Mucosa of descending colon (tissue), 3 donors: ENCODE measurements at regions not wholly inside any gene's neighbourhood (a gene's known extent, or its start where the extent isn't known, plus 50 kb on each side); places are given as distances from the start of the nearest gene placed in this dataset.

Experiments used
- ATAC-seq: fragments of 200-7000 bp; cut with Tn5 transposase; one replicate; pipeline ENCODE4 v1.9.1; 2020; ENCODE audit warnings: mild to moderate bottlenecking, moderate library complexity
- DNase-seq, 3 donors: peaks; one replicate each; pipeline ENCODE4 v3.0.0-alpha.2; 2020
- H3K36me3 ChIP-seq: fragments of 200-600 bp; one replicate; pipeline ENCODE4 v1.8.0; 2021; ENCODE audit warnings: low read depth, mild to moderate bottlenecking
- H3K4me1 ChIP-seq: fragments of 200-600 bp; one replicate; pipeline ENCODE4 v1.8.0; 2021; ENCODE audit warnings: low read depth, mild to moderate bottlenecking
- H3K4me3 ChIP-seq: fragments of 200-600 bp; one replicate; pipeline ENCODE4 v1.8.0; 2021; ENCODE audit warnings: mild to moderate bottlenecking
- H3K9me3 ChIP-seq: fragments of 200-600 bp; one replicate; pipeline ENCODE4 v1.8.0; 2021; ENCODE audit warnings: mild to moderate bottlenecking
- intact Hi-C, 2 donors: fragments of 100-400 bp; cut with DNase I in 1 of 2; cut with micrococcal nuclease in 1 of 2; formaldehyde crosslinking; loops; one replicate each; pipeline versions ENCODE4 v1.11.0 to v1.11.1; 2022; cut with DNase I, micrococcal nuclease
- TF ChIP-seq, protein P1 (sequence below): fragments of 200-600 bp; IDR thresholded peaks from one replicate; pipeline ENCODE4 v1.8.0; 2022; ENCODE audit warnings: antibody characterized with exemption, mild to moderate bottlenecking
- donor health status: DM: no; HTN: no; CAD: no; lungs with moderate emphysema.
- donor health status: DM: no; HTN: no; CAD: no.
- donor health status: DM: no; HTN: yes; CAD: no.

DNA sequence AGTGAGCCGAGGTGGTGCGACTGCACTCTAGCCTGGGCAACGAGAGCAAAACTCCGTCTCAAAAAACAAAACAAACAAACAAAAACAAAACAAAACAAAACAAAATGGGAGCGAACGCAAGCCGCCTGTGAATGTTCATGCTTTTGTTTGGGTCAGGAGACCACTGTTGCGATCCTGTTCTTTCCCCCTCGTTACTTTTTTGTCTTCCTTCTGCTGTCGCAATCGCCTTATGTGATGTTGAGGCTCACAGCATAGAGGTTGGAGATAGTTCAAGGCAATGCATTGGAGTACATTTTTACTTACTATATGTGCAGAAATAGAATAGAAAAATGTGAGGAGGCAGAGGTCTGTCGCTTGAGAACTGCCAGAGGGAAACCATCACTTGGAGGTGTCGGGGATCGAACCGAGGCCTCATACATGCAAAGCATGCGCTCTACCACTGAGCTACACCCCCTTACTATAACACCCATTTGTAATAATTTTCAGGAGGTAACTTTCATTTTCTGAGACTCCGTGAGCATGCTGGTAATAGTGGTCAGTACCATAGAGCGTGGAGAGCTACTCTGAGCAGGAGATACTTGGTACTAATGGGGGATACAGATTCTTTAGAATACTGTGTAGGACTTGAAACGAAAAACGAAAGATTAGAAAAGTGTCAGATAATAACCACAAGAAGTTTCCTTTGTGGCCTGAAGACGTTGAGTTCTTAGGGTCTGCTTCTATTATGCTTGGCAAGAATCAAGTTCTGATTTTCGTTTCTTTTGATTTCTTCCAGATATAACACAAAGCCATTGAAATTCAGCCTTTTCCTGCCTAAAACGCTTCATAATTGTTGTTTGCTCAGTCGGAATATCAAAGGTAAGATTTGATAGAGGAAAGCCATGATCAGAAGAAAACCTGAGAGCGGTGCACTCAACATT is 121.1 kb downstream of the TRIM27 start:
- DNase-seq, result no peak
- no peaks in the 10 kb centered on the region for H3K36me3 ChIP-seq
- H3K9me3 ChIP-seq, result no peaks in the 10 kb centered on the region
- H3K4me3 ChIP-seq, result no peak overlapping the region
- TF ChIP-seq, protein P1, sequence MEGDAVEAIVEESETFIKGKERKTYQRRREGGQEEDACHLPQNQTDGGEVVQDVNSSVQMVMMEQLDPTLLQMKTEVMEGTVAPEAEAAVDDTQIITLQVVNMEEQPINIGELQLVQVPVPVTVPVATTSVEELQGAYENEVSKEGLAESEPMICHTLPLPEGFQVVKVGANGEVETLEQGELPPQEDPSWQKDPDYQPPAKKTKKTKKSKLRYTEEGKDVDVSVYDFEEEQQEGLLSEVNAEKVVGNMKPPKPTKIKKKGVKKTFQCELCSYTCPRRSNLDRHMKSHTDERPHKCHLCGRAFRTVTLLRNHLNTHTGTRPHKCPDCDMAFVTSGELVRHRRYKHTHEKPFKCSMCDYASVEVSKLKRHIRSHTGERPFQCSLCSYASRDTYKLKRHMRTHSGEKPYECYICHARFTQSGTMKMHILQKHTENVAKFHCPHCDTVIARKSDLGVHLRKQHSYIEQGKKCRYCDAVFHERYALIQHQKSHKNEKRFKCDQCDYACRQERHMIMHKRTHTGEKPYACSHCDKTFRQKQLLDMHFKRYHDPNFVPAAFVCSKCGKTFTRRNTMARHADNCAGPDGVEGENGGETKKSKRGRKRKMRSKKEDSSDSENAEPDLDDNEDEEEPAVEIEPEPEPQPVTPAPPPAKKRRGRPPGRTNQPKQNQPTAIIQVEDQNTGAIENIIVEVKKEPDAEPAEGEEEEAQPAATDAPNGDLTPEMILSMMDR, result no peak
- no peaks in the 10 kb centered on the region for H3K4me1 ChIP-seq
- ATAC-seq, result no peak
- intact Hi-C loops, result no loop called here

DNA sequence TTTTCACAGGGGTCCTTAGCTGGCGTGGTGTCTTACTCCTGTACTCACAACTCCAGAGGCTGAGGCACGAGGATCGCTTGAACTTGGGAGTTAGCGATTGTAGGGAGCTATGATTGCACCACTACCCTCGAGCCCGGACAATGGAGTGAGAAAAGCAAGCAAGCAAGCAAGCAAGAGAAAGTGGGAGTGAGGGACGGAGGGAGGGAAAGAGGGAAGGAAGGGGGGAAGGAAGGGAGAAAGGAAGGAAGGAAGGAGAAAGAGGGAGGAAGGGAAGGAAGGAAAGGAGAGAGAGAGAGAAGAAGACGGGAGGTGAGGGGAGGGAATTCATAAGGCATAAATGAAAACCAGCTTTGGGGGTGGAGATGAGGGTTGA is 120.5 kb downstream of the TRIM27 start:
- intact Hi-C loops, result no loop called here
- TF ChIP-seq, protein P1, result no peak
- Histone ChIP-seq H3K9me3 (no peaks in the 10 kb centered on the region), H3K36me3 (no peaks in the 10 kb centered on the region), H3K4me3 (no peak overlapping the region), H3K4me1 (no peaks in the 10 kb centered on the region)
- DNase-seq (no peak), ATAC-seq (no peak)

DNA sequence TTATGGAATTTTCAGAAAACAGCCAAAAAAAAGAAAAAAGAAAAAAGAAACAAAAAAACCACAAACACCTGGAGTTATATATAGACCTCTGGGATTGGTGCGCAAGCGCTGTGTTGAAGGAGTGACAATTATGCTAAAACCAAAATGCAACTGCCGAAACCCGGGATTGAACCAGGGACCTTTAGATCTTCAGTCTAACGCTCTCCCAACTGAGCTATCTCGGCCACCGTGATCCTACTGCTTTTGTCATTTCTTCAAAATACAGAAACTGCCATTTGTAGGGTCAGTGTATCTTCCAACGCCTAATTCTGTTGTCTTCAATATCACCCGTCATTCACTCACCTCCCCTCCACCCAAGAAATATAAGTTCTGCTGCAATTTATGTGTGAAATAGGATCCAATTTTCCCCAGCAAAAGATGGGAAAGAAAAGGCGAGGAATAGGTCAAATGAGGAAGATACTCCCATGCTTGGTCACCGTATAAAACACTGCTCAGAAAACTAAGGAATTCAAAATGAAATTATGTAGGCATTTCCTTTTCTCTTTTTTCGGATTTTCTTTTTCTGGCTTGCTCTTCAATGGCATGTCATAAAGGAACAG is 116.0 kb downstream of the TRIM27 start:
- ATAC-seq (no peak), DNase-seq (no peak)
- TF ChIP-seq, protein P1, result no peak
- H3K9me3 ChIP-seq, result no peaks in the 10 kb centered on the region
- no peaks in the 10 kb centered on the region for H3K36me3 ChIP-seq
- no peak overlapping the region for H3K4me3 ChIP-seq
- no peaks in the 10 kb centered on the region for H3K4me1 ChIP-seq
- intact Hi-C loops, result no loop called here

DNA sequence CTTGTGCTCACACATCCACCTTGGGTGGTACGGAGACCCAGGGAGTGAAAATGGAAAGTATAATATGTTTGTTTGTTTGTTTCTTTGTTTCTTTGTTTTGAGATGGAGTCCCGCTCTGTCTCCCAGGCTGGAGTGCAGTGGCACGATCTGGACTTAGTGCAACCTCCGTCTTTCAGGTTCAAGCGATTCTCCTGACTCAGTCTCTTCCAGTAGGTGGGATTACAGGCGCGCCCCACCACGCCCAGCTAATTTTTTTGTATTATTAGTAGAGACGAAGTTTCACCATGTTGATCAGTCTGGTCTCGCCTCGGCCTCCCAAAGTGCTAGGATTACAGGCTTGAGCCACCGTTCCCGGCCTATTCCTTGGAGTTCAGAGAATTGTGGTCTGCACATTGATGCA is 115.4 kb downstream of the TRIM27 start:
- DNase-seq (no peak), ATAC-seq (no peak)
- no peak overlapping the region for H3K4me3 ChIP-seq
- intact Hi-C loops, result no loop called here
- H3K9me3 ChIP-seq, result no peaks in the 10 kb centered on the region
- no peaks in the 10 kb centered on the region for H3K4me1 ChIP-seq
- TF ChIP-seq, protein P1, result no peak
- H3K36me3 ChIP-seq, result no peaks in the 10 kb centered on the region

DNA sequence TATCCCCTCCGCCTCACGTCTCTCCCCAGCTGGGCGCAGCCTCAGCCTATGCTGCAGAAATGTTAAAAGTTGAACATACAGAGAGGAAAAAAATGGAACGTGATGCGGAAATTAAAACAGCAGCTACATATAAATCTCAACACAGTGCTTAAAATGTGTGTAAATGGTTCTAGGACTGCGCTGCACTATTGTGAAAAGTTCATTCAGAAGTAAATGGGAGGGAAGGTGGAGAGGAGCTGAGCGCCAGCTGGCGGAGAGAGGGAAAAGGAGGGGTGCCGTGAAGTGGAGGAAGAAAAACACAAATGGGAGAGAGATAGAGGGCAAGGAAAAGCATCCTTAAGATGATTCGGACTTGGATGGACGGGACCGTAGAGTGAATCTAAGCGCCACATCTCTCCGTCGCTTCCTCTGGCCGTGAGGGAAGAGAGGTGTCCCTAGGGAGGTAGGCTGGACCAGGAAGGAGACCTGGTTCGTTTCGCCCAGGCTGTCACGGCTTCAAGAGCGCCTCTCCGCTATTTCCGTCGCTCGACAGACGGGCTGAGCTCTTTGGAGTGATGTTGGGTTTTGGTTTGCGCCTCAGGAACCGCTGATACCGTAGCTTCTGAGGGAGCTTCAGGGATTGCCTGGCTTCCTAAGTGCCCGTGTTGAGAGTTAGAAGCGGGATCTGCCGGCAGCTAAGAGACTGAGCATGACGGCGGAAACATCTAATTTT is 113.7 kb downstream of the TRIM27 start:
- ATAC-seq (no peak), DNase-seq (no peak)
- intact Hi-C loops, result no loop called here
- Histone ChIP-seq H3K9me3 (no peaks in the 10 kb centered on the region), H3K4me1 (no peaks in the 10 kb centered on the region), H3K4me3 (no peak overlapping the region), H3K36me3 (no peaks in the 10 kb centered on the region)
- TF ChIP-seq, protein P1, result no peak
